RKO (cell line): ENCODE measurements at regions not wholly inside any gene's neighbourhood (a gene's known extent, or its start where the extent isn't known, plus 50 kb on each side); places are given as distances from the start of the nearest gene placed in this dataset.
A peak's percentile ranks its signal among the peaks of the same experiment; 100 is the strongest.

Source experiments
- DNase-seq: peaks from one replicate; pipeline ENCODE4 v3.0.0-alpha.2; 2016; ENCODE audit warnings: low spot score

- no peak for DNase-seq
These were observed 243.4 kb upstream of the KCNG1 start for GRCh38 chr20:51266353-51266752.

GRCh38 chr20:51265361-51265760 lies 242.5 kb upstream of the KCNG1 start:
- DNase-seq, result no peak

GRCh38 chr20:51262240-51262639 lies 239.3 kb upstream of the KCNG1 start:
- DNase-seq, result no peak

DNA sequence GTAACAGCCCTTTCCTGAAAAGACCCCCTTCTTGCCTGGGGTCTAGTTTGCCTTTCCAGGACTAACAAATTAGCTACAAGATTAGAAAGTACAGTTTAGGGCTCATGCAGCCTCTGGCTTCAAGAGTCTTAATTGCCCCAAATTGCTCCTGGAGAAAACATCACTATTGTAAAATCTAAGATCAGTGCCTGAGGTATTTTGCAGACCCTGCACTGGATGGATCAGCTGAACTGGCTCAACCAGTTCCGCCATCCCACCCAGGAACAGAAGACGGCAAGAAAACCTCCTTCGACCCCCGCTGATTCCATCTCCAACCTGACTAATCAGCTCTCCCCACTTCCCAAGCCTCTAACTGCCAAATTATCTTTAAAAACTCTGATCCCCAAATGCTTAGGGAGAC lies 236.5 kb upstream of the KCNG1 start:
- no peak for DNase-seq

- DNase-seq, result no peak
These were observed 235.8 kb upstream of the KCNG1 start for GRCh38 chr20:51258582-51259165.

- no peak for DNase-seq
These were observed 232.5 kb upstream of the KCNG1 start for GRCh38 chr20:51255417-51255816.

DNA sequence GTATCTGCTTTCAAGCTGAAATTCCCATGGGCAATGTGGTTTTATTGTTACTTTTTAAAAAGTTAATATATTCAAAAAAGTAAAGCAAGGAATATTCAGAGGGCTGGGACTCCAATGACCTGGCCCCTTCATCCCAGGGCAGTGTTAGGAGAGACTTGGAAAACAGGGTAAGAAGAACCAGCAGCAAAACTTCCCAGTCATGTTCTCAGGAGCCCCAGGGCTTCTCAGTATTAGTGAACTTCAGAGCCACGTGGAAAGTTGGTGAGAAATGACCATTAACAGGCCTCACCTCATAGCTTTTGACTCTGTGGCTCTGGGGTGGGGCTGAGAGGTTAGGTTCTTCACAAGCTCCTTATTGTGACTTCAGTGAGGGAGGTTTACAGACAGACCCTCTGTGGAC lies 230.4 kb upstream of the KCNG1 start:
- no peak for DNase-seq

DNA sequence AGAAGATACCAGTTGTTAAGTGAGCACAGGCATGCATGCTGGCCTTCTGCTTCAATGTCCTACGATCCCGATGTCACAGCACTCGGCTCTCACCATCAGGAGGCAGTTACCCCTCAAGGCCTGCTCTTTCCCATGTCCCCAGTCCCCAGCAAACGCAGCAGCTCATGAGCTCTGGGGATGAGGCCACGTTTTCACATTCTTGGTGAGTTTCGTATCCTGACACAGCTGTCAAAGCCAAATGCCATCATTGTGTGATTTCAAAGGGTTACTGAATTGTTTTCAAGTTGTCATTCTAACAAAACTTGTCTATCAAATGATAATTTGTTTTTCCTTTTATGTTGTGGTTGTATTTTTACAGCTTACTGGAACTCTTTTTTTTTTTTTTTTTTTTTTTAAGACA lies 226.9 kb upstream of the KCNG1 start:
- DNase-seq, result no peak

- DNase-seq, result no peak
These were observed 226.3 kb upstream of the KCNG1 start for GRCh38 chr20:51249215-51249614.

GRCh38 chr20:51244466-51244865 lies 221.6 kb upstream of the KCNG1 start:
- DNase-seq, result no peak

DNA sequence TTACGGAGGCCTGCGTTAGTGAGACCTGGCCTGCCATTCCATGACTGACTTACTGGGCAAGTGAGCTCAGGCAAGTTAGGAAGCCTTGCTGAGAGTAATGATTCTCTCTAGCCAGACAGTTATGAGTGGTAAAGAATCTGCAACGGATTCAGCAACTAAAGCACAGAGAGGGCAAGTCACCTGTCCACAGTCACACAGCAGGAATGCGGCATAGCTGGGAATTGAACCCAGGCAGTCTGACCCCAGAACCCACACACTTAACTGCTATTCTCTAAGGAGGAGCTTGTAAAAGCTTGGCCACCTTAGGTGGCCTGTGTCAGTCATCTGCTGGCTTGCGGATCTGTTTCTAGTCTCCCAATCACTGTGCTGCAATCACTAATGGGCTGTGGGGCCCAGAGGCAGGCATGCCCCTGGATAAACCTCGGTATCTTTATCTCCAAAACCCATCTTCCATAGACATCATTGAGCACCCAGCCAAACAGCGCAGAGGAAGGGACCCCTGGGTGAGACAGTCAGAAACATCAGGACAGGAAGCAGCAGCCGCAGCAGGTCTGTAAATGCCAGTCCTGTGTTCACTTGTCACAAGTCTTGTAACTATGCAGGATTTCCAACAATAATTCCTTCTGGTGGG lies 215.9 kb upstream of the KCNG1 start:
- no peak for DNase-seq

DNA sequence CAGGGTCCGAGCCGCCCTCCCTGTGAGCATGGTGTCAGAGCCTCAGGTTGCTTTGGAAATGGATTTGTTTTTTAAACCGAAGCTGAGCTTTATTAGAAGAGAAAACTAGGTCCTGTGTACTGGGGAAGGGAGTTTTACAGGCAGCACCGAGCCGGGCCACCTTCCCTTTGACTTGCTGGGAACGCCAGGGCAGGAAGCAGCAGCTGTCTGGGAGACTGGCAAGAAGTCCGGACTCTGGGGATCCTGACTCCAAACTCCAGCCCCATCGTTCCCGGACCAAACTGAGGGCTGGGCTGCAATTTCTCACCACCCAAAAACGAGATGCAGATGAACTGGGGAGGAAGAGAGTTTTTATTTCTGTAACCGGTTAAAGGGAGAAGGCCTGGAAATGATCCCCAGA lies 214.9 kb upstream of the KCNG1 start:
- DNase-seq, result no peak

- DNase-seq, result no peak
These were observed 214.4 kb upstream of the KCNG1 start for GRCh38 chr20:51237278-51237677.

DNA sequence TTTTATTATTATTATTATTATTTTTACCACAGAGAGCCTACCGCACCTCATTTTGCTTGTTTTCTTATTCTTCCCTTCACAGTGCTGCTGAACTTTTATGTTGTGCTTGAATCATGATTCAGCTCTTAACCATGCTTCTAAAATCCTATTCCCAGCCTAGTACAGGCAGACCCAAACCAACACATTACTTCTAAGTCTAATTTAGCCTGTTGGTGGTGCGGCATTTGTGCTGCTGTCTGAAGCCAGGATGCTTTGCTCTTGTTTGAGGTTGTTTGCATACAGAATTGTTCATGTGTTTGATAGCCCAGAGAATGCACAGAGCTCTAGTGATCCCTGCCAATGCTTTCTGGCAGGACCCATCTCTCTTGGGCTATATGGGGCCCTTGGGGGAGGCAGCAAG lies 213.5 kb upstream of the KCNG1 start:
- DNase-seq, result no peak

- no peak for DNase-seq
These were observed 210.4 kb upstream of the KCNG1 start for GRCh38 chr20:51233345-51233744.

- DNase-seq, result no peak
These were observed 207.8 kb upstream of the KCNG1 start for GRCh38 chr20:51230727-51231126.

DNA sequence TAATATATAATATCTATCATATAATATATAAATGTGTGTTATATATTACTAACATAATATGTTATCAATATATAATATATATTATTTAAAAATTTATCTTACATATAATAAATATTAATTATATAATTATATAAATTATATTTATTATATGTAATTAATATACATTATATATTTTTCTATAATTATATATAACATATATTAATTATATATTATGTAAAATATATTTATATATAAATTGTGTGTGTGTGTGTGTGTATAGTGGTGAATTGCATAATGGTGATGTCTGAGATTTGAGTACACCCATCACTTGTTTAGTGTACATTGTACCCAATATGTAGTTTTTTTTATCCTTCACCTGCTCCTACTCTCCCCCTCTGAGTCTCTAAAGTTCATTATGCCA lies 205.9 kb upstream of the KCNG1 start:
- DNase-seq, result no peak

DNA sequence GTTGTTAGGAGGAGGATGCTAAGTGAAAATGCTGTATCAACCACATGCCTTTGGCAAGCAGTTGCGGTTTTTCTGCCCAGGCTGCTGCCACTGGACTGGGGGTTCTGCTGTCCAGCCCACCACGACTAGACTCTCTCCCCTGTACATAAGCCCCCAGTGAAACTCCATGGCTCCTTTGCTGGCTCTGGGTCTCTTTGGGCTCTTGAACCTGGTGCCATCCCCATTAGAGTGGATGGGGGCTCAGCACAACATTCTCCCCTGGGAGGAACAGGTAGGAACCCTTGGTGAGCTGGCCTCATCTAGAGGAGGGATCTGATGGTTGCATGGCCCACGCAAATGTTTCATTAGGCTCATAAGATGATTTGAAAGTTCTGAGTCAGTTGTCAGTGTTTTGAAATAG lies 204.8 kb upstream of the KCNG1 start:
- DNase-seq, result no peak

DNA sequence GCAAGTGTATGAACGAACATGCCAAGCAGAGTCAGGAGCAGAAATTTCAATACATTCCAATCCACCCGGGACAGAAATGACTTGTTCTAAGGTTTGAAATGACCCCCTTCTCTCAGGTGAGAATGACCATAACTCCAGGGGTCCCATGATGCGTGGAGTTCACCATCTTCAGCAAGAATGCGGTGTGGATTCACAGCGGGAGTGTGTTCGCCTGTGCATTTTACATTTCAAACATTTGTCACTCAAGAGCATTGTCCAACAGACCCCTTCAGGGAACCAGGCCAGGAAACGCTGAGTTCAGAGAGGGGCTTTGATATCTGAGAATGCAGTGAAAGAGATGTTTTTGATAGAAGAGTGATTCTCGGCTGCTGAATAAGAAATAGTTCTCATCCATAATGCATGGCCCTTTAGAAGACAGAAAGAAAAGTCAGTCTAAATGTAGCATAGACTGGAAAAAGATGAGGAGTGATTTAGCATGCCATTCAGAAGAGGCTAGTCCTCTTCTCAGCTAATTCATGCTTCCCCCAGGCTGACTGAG lies 200.3 kb upstream of the KCNG1 start:
- DNase-seq, result no peak

DNA sequence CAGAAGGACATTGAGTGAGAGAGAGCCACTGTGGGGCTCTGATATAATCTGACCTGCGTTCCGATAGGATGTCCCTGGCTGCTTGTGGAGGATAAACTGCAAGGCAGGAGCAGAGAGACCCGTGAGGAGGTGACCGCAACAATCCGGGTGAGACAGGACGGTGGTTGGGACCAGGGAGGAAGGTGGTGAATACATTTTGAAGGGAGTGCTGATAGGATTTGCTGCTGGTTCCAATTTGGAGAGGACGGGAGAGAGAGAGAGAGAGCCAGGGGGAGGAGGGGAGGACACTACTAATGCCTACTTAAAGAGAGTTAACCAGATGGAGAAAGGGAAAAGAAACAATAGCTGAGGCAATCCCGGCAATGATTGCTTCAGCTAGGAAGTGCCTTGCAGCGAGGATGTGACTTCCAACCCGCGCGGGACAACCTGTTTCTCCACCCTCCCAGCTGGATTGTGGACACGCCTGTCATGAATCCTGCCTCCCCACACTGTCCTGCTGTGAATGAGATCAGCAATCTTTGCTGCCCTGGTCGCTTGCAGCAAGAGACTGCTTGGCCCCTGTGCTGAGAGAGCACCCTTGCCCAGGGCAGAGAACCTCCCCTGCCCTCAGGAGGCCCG lies 199.0 kb upstream of the KCNG1 start:
- DNase-seq, result peak; percentile 56

DNA sequence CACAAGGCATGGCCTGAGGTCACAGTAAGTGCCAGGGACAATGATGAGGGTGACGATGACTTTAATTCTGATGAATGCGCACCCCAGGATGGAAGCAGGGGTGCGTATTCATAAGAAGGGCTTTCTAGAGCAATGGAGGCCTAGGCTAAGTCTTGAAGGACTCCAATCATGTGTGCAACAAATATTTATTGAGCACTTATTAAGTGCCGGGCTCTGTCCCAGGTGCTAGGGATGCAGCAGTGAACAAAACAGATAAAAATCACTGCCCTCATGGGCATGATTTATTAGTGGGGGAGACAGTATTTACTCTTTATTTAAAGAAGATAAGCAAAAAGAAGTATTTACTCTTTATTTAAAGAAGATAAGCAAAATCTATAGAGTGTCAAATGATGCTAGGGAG lies 198.2 kb upstream of the KCNG1 start:
- DNase-seq, result no peak

GRCh38 chr20:51220293-51220706 lies 197.4 kb upstream of the KCNG1 start:
- DNase-seq, result peak; percentile 31

DNA sequence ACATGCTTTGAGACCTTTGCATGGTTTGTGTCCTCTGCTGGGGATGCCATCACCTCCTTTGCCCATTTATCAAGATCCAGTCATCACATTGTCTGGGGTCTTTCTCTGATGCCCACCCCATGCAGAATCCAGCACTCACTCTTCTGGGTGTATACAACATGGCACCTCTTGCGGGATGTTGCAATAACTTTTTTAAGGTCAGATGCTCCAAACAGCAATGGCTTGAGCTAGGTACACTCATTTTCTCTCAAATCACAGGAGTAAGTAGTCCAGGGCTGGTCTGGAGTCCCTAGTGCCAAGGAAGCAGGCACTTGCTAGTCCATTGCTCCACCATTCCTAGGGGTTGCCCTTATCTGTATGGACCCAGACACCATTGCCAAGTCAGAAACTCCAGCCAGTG lies 196.6 kb upstream of the KCNG1 start:
- no peak for DNase-seq

DNA sequence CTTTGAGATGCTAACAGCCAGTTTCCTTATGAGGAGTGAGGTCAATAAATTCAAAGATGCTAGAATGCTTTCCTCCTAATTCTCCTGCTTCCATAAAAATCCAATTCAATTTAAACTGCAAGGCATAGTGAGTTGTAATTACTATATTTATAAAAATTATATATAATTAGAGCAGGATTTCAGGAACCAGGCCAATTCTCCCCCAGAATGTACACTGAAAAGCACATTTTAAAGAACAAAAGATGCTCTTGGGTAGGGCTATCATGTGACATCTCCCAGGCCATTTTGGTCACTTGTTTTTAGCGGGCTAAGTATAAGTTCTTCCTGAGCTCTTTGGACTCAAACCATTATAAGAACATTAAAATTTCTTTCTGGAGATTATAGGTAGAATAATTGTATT lies 195.7 kb upstream of the KCNG1 start:
- no peak for DNase-seq
